Activated CD4-positive, alpha-beta T cell treated with anti-CD3 and anti-CD28 coated beads, Interleukin-2, amount 50 U/mL, for 16 hours (primary cell): ENCODE measurements at regions not wholly inside any gene's neighbourhood (a gene's known extent, or its start where the extent isn't known, plus 50 kb on each side); places are given as distances from the start of the nearest gene placed in this dataset.

Experiments used
- DNase-seq: peaks from one replicate; pipeline ENCODE4 v3.0.0-alpha.2; 2020

GRCh38 chr1:208420696-208421095 is 176.5 kb upstream of the PLXNA2 start:
- no peak for DNase-seq

- DNase-seq: no peak
Measured at GRCh38 chr1:208421486-208421885, 177.3 kb upstream of the PLXNA2 start.

GRCh38 chr1:208423526-208423925 is 179.3 kb upstream of the PLXNA2 start:
- no peak for DNase-seq

GRCh38 chr1:208425096-208425495 is 180.9 kb upstream of the PLXNA2 start:
- DNase-seq: no peak

GRCh38 chr1:208430220-208430619 is 186.0 kb upstream of the PLXNA2 start:
- DNase-seq: no peak

- no peak for DNase-seq
Measured at GRCh38 chr1:208431721-208432120, 187.5 kb upstream of the PLXNA2 start.

- no peak for DNase-seq
Measured at GRCh38 chr1:208432346-208432745, 188.2 kb upstream of the PLXNA2 start.

GRCh38 chr1:208433086-208433485 is 188.9 kb upstream of the PLXNA2 start:
- no peak for DNase-seq

GRCh38 chr1:208433971-208434370 is 189.8 kb upstream of the PLXNA2 start:
- DNase-seq: no peak

- DNase-seq: peak; percentile 26
Measured at GRCh38 chr1:208437401-208437800, 193.2 kb upstream of the PLXNA2 start.

GRCh38 chr1:208438112-208438699 is 194.0 kb upstream of the PLXNA2 start:
- no peak for DNase-seq

- no peak for DNase-seq
Measured at GRCh38 chr1:208445758-208446203, 201.6 kb upstream of the PLXNA2 start.

GRCh38 chr1:208446271-208446691 is 202.1 kb upstream of the PLXNA2 start:
- DNase-seq: no peak

- no peak for DNase-seq
Measured at GRCh38 chr1:208448425-208448824, 204.2 kb upstream of the PLXNA2 start.

- no peak for DNase-seq
Measured at GRCh38 chr1:208449951-208450350, 205.8 kb upstream of the PLXNA2 start.

GRCh38 chr1:208450958-208451357 is 206.8 kb upstream of the PLXNA2 start:
- DNase-seq: no peak

GRCh38 chr1:208455821-208456220 is 211.6 kb upstream of the PLXNA2 start:
- DNase-seq: no peak

GRCh38 chr1:208456487-208456886 is 212.3 kb upstream of the PLXNA2 start:
- DNase-seq: no peak

GRCh38 chr1:208460823-208461222 is 216.6 kb upstream of the PLXNA2 start:
- DNase-seq: no peak

- DNase-seq: no peak
Measured at GRCh38 chr1:208461680-208462079, 217.5 kb upstream of the PLXNA2 start.

- DNase-seq: no peak
Measured at GRCh38 chr1:208462761-208463160, 218.6 kb upstream of the PLXNA2 start.

- no peak for DNase-seq
Measured at GRCh38 chr1:208465266-208465665, 221.1 kb upstream of the PLXNA2 start.

- no peak for DNase-seq
Measured at GRCh38 chr1:208465786-208466590, 221.8 kb upstream of the PLXNA2 start.

GRCh38 chr1:208467151-208467780 is 223.1 kb upstream of the PLXNA2 start:
- no peak for DNase-seq
